ENCODE measurements at regions not wholly inside any gene's neighbourhood (a gene's known extent, or its start where the extent isn't known, plus 50 kb on each side); places are given as distances from the start of the nearest gene placed in this dataset.

DNA sequence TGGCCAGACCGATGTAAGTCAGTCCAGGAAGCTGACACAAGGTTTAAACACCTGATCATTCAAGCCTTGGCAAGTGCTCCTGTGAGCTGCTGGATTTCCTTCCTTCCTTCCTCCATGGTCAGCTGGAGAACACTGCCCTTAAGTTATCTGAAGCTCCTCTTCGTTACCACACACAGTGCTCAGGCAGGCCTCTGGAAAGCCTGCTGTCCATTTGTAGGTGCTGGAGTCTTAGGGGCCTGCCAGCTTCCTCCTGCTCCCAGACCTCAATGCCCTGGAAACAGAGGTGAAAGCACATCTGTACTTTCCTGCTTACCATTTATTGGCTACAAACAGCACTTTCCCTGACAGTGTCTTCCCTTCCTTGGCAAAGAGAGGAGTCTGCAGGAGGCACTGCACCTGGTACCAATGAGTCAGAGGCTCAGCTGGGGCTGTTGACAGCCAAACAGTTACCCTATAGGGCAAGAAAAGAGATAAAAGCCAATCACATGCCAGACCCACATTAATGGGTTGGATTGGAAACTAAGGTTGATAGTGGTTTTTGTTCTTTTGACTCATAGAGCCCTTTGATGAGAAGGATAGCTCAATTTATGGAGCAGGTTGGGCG, 72.6 kb upstream of the PUM3 start:
- peak in 1 of 2 experiments; percentile 41 for DNase-seq

DNA sequence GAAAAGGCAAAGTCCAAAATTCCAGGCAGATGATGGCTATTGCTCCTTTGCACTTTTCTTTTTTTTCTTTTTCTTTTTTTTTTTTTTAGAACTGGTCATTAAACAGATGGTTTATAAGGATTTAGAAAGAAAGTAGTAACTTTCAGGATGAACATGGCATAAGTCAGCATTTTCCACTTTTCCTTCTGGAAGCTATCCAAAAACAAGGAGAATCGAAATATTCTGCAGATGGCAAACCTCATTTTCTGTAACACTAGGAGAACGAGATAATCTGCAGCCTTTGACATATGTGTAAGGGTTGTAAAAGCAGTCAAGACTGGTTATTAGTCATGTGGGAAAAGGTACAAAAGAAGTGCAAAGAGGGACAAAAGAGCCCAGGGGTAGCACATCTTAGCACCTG, 69.1 kb upstream of the PUM3 start:
- peak in 1 of 2 experiments; percentile 65 for DNase-seq

DNA sequence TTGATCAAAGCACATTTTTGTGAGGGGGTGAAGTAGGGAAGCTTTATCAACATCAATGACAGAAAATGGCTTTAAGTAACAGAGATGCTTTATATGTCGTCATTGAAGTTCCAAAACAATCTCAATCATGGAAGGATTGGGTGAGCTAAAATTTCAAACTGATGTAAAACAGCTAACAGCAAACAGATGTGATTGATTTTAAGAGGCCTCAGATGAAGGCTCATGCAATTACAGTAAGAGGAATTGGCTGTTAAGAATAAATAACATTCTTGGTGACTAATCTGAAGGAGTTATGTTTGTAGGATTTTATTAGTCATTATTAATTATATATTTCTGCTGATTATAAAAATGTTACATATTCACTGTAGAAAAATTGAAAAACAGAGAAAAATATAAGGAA, 63.5 kb upstream of the PUM3 start:
- no peak for DNase-seq

DNA sequence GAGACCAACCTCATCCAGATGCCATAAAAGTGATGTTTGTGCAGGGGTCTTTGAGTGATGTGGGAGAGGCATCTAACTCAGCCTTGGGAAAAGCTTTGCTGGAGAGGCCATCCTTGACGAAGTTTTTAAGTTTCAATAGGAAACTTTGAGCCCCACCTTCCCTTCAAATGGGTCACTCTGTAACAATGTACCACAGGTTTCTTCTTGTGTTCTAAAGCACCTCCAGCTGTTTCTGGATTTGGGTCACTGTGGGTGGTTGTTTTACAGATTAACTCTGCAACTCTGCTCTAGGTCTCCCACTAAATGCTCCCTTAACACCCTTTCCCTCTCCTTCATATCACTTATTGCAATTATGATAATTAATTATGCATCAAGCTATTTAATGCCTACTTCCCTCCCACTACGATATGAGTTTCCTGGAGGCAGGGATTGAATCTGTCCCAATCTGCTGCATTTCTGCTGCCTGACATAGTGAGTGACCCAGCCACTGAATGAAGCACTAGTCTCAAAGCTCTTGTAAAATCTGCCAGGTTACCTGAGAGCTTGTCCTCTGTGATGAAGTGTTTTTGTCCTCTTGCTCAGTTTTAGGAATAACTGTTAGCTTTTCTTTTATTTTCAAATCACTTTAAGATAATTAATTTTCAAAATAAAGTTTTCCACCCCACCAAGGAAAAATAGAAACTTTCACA, 60.5 kb upstream of the PUM3 start:
- DNase-seq = no peak
